ENCODE measurements at regions not wholly inside any gene's neighbourhood (a gene's known extent, or its start where the extent isn't known, plus 50 kb on each side); places are given as distances from the start of the nearest gene placed in this dataset.

- Histone ChIP-seq H3K4me1 (ENCODE audit: control insufficient read depth in 1 of 2, low read depth in 2 of 2) (peaks cover 0 to 4% of the 10 kb centered on the region in 2 donors), H3K9me3 (no peaks in the 10 kb centered on the region), H3K4me3 (no peak overlapping the region), H3K27ac (no peak overlapping the region), H3K36me3 (no peaks in the 10 kb centered on the region), H3K27me3 (replicated peaks; ENCODE audit: insufficient read depth) (no peaks in the 10 kb centered on the region)
- TF ChIP-seq CTCF (IDR thresholded peaks at IDR 0.05) = no peak
- DNase-seq (ENCODE audit: low spot score) (no peak), ATAC-seq (ENCODE audit: insufficient number of reproducible peaks, low FRiP score, low read depth) (no peak)
Observed at GRCh38 chr5:169424279-169424655, 123.3 kb upstream of the SLIT3 start.

GRCh38 chr5:169423580-169424278 is 122.8 kb upstream of the SLIT3 start:
- ATAC-seq (ENCODE audit: insufficient number of reproducible peaks, low FRiP score, low read depth) (no peak), DNase-seq (ENCODE audit: low spot score) (no peak)
- Histone ChIP-seq H3K27me3 (replicated peaks; ENCODE audit: insufficient read depth) (no peaks in the 10 kb centered on the region), H3K4me3 (no peak overlapping the region), H3K27ac (no peak overlapping the region), H3K4me1 (ENCODE audit: control insufficient read depth in 1 of 2, low read depth in 2 of 2) (peaks cover 0 to 1% of the 10 kb centered on the region in 2 donors), H3K36me3 (no peaks in the 10 kb centered on the region), H3K9me3 (no peaks in the 10 kb centered on the region)
- TF ChIP-seq CTCF (IDR thresholded peaks at IDR 0.05) = no peak

- TF ChIP-seq CTCF (IDR thresholded peaks at IDR 0.05) = no peak
- DNase-seq (ENCODE audit: low spot score) = no peak
- Histone ChIP-seq H3K9me3 (no peaks in the 10 kb centered on the region), H3K27me3 (replicated peaks; ENCODE audit: insufficient read depth) (no peaks in the 10 kb centered on the region), H3K27ac (no peak overlapping the region), H3K36me3 (no peaks in the 10 kb centered on the region), H3K4me3 (no peak overlapping the region), H3K4me1 (ENCODE audit: control insufficient read depth in 1 of 2, low read depth in 2 of 2) (peaks cover 0 to 4% of the 10 kb centered on the region in 2 donors)
- no peak for ATAC-seq (ENCODE audit: insufficient number of reproducible peaks, low FRiP score, low read depth)
Observed at GRCh38 chr5:169422087-169422486, 121.1 kb upstream of the SLIT3 start.

GRCh38 chr5:169421677-169422076 is 120.7 kb upstream of the SLIT3 start:
- H3K27me3 ChIP-seq (replicated peaks; ENCODE audit: insufficient read depth) = no peaks in the 10 kb centered on the region
- no peak for TF ChIP-seq CTCF (IDR thresholded peaks at IDR 0.05)
- H3K4me1 ChIP-seq (ENCODE audit: control insufficient read depth in 1 of 2, low read depth in 2 of 2) = peaks cover 0 to 8% of the 10 kb centered on the region in 2 donors
- H3K27ac ChIP-seq = no peak overlapping the region
- no peak overlapping the region for H3K4me3 ChIP-seq
- H3K36me3 ChIP-seq = no peaks in the 10 kb centered on the region
- DNase-seq (ENCODE audit: low spot score) (no peak), ATAC-seq (ENCODE audit: insufficient number of reproducible peaks, low FRiP score, low read depth) (no peak)
- H3K9me3 ChIP-seq = no peaks in the 10 kb centered on the region

- DNase-seq (ENCODE audit: low spot score) (no peak), ATAC-seq (ENCODE audit: insufficient number of reproducible peaks, low FRiP score, low read depth) (no peak)
Observed at GRCh38 chr5:169417676-169418075, 116.7 kb upstream of the SLIT3 start.

More at GRCh38 chr5:169417676-169418075, 116.7 kb upstream of the SLIT3 start:
- no peak overlapping the region for H3K27ac ChIP-seq
- H3K4me3 ChIP-seq = no peak overlapping the region
- no peaks in the 10 kb centered on the region for H3K27me3 ChIP-seq (replicated peaks; ENCODE audit: insufficient read depth)
- peaks cover 0 to 9% of the 10 kb centered on the region in 2 donors for H3K4me1 ChIP-seq (ENCODE audit: control insufficient read depth in 1 of 2, low read depth in 2 of 2)
- H3K9me3 ChIP-seq = no peaks in the 10 kb centered on the region
- TF ChIP-seq CTCF (IDR thresholded peaks at IDR 0.05) = no peak
- H3K36me3 ChIP-seq = no peaks in the 10 kb centered on the region

Measured in thoracic aorta (tissue), 2 donors.